ENCODE measurements at regions not wholly inside any gene's neighbourhood (a gene's known extent, or its start where the extent isn't known, plus 50 kb on each side); places are given as distances from the start of the nearest gene placed in this dataset.
A peak's percentile ranks its signal among the peaks of the same experiment; 100 is the strongest.

GRCh38 chr6:14206391-14206790 lies 88.8 kb downstream of the CD83 start:
- Histone ChIP-seq H3K4me1 (replicated peaks in 1 of 2) (peaks cover 4 to 9% of the 10 kb centered on the region in 2 donors), H3K27ac (no peak overlapping the region), H3K4me3 (no peak overlapping the region)
- no peak for ATAC-seq (replicated peaks in 6 of 8)
- WGBS, 10 experiments = 58 to 100% (median 89%) methylated on average over 1 to 3 of the region's 3 CpGs; no CpG with 5 or more reads in 2 of the 10 experiments
- in situ Hi-C loops (cut with MboI; ENCODE audit: low pct_unique_long_range_greater_than_20kb in 2 of 9, low sequenced_read_pairs in 9 of 9, unreplicated experiment in 9 of 9) = loop anchor here in 3 of 9 experiments (25.0 kb wide), 3 partner anchors 581 to 1281 kb away; no protein-coding TSS in a partner anchor

- ATAC-seq (replicated peaks in 6 of 8) = no peak
- Histone ChIP-seq H3K4me3 (no peak overlapping the region), H3K27ac (no peak overlapping the region), H3K4me1 (replicated peaks in 1 of 2) (peaks cover 10 to 16% of the 10 kb centered on the region in 2 donors)
- in situ Hi-C loops (cut with MboI; ENCODE audit: low pct_unique_long_range_greater_than_20kb in 2 of 9, low sequenced_read_pairs in 9 of 9, unreplicated experiment in 9 of 9) = loop anchor here in 3 of 9 experiments (25.0 kb wide), 3 partner anchors 580 to 1280 kb away; no protein-coding TSS in a partner anchor
- WGBS, 10 experiments = 20 to 100% (median 67%) methylated on average over 1 of the region's 1 CpG; no CpG with 5 or more reads in 5 of the 10 experiments
These were observed 89.9 kb downstream of the CD83 start for GRCh38 chr6:14207448-14207847.

GRCh38 chr6:14209000-14209399 lies 91.4 kb downstream of the CD83 start:
- Histone ChIP-seq H3K4me3 (no peak overlapping the region), H3K27ac (no peak overlapping the region), H3K4me1 (replicated peaks in 1 of 2) (peaks cover 10 to 16% of the 10 kb centered on the region in 2 donors)
- ATAC-seq (replicated peaks in 6 of 8) = no peak
- 14 to 89% (median 54%) methylated on average over 1 to 3 of the region's 3 CpGs; no CpG with 5 or more reads in 1 of the 10 experiments for WGBS, 10 experiments
- in situ Hi-C loops (cut with MboI; ENCODE audit: low pct_unique_long_range_greater_than_20kb in 2 of 9, low sequenced_read_pairs in 9 of 9, unreplicated experiment in 9 of 9) = loop anchor here in 3 of 9 experiments (25.0 kb wide), 3 partner anchors 578 to 1278 kb away; no protein-coding TSS in a partner anchor

- Histone ChIP-seq H3K27ac (no peak overlapping the region), H3K4me1 (replicated peaks in 1 of 2) (peaks cover 10 to 16% of the 10 kb centered on the region in 2 donors), H3K4me3 (no peak overlapping the region)
- in situ Hi-C loops (cut with MboI; ENCODE audit: low pct_unique_long_range_greater_than_20kb in 2 of 9, low sequenced_read_pairs in 9 of 9, unreplicated experiment in 9 of 9) = loop anchor here in 3 of 9 experiments (25.0 kb wide), 3 partner anchors 577 to 1277 kb away; no protein-coding TSS in a partner anchor
- WGBS, 10 experiments = 73 to 100% (median 85%) methylated on average over 2 to 10 of the region's 10 CpGs; no CpG with 5 or more reads in 2 of the 10 experiments
- no peak for ATAC-seq (replicated peaks in 6 of 8)
These were observed 92.5 kb downstream of the CD83 start for GRCh38 chr6:14210077-14210476.

GRCh38 chr6:14210663-14211561 lies 93.3 kb downstream of the CD83 start:
- Histone ChIP-seq H3K4me3 (peak overlapping the region; percentile 38 to 60 (median 56)), H3K4me1 (replicated peaks in 1 of 2) (peaks cover 10 to 16% of the 10 kb centered on the region in 2 donors), H3K27ac (no peak overlapping the region)
- 0 to 19% (median 0%) methylated on average over 3 to 17 of the region's 100 CpGs; no CpG with 5 or more reads in 5 of the 10 experiments for WGBS, 10 experiments
- in situ Hi-C loops (cut with MboI; ENCODE audit: low pct_unique_long_range_greater_than_20kb in 2 of 9, low sequenced_read_pairs in 9 of 9, unreplicated experiment in 9 of 9) = loop anchor here in 3 of 9 experiments (25.0 kb wide), 3 partner anchors 576 to 1276 kb away; no protein-coding TSS in a partner anchor
- ATAC-seq (replicated peaks in 6 of 8) = peak; percentile 90 to 97 (median 94)

GRCh38 chr6:14211562-14211942 lies 94.0 kb downstream of the CD83 start:
- WGBS, 10 experiments = 0 to 20% (median 4%) methylated on average over 2 to 11 of the region's 20 CpGs; no CpG with 5 or more reads in 5 of the 10 experiments
- H3K4me1 ChIP-seq (replicated peaks in 1 of 2) = peaks cover 10 to 16% of the 10 kb centered on the region in 2 donors
- in situ Hi-C loops (cut with MboI; ENCODE audit: low pct_unique_long_range_greater_than_20kb in 2 of 9, low sequenced_read_pairs in 9 of 9, unreplicated experiment in 9 of 9) = loop anchor here in 3 of 9 experiments (25.0 kb wide), 3 partner anchors 576 to 1276 kb away; no protein-coding TSS in a partner anchor
- peak; percentile 11 to 47 (median 36) for ATAC-seq (replicated peaks in 6 of 8)
- peak overlapping the region; percentile 38 to 60 (median 56) for H3K4me3 ChIP-seq
- no peak overlapping the region for H3K27ac ChIP-seq

GRCh38 chr6:14212020-14212419 lies 94.4 kb downstream of the CD83 start:
- in situ Hi-C loops (cut with MboI; ENCODE audit: low pct_unique_long_range_greater_than_20kb in 2 of 9, low sequenced_read_pairs in 9 of 9, unreplicated experiment in 9 of 9) = loop anchor here in 3 of 9 experiments (25.0 kb wide), 3 partner anchors 575 to 1275 kb away; no protein-coding TSS in a partner anchor
- H3K27ac ChIP-seq = no peak overlapping the region
- WGBS, 10 experiments = 13 to 100% (median 65%) methylated on average over 1 to 7 of the region's 8 CpGs; no CpG with 5 or more reads in 2 of the 10 experiments
- peaks cover 10 to 16% of the 10 kb centered on the region in 2 donors for H3K4me1 ChIP-seq (replicated peaks in 1 of 2)
- no peak for ATAC-seq (replicated peaks in 6 of 8)
- H3K4me3 ChIP-seq = peak overlapping the region in 1 of 5 donors; percentile 56

GRCh38 chr6:14212632-14213031 lies 95.1 kb downstream of the CD83 start:
- 80 to 100% methylated on average over 1 to 2 of the region's 5 CpGs; no CpG with 5 or more reads in 8 of the 10 experiments for WGBS, 10 experiments
- H3K4me1 ChIP-seq (replicated peaks in 1 of 2) = peaks cover 10 to 12% of the 10 kb centered on the region in 2 donors
- H3K27ac ChIP-seq = no peak overlapping the region
- H3K4me3 ChIP-seq = no peak overlapping the region
- no peak for ATAC-seq (replicated peaks in 6 of 8)
- in situ Hi-C loops (cut with MboI; ENCODE audit: low pct_unique_long_range_greater_than_20kb in 2 of 9, low sequenced_read_pairs in 9 of 9, unreplicated experiment in 9 of 9) = loop anchor here in 3 of 9 experiments (25.0 kb wide), 3 partner anchors 575 to 1275 kb away; no protein-coding TSS in a partner anchor

- Histone ChIP-seq H3K27ac (no peak overlapping the region), H3K4me3 (no peak overlapping the region), H3K4me1 (replicated peaks in 1 of 2) (peaks cover 0 to under 1% of the 10 kb centered on the region in 2 donors)
- in situ Hi-C loops (cut with MboI; ENCODE audit: low pct_unique_long_range_greater_than_20kb in 2 of 9, low sequenced_read_pairs in 9 of 9, unreplicated experiment in 9 of 9) = loop anchor here in 3 of 9 experiments (25.0 kb wide), 3 partner anchors 570 to 1270 kb away; no protein-coding TSS in a partner anchor
- ATAC-seq (replicated peaks in 6 of 8) = no peak
- 35 to 86% (median 80%) methylated on average over 1 to 13 of the region's 13 CpGs for WGBS, 10 experiments
These were observed 99.5 kb downstream of the CD83 start for GRCh38 chr6:14216946-14217684.

GRCh38 chr6:14217728-14218518 lies 100.4 kb downstream of the CD83 start:
- WGBS, 10 experiments = 75 to 100% (median 93%) methylated on average over 3 to 12 of the region's 12 CpGs; no CpG with 5 or more reads in 1 of the 10 experiments
- no peak overlapping the region for H3K4me3 ChIP-seq
- H3K27ac ChIP-seq = no peak overlapping the region
- ATAC-seq (replicated peaks in 6 of 8) = no peak
- no peaks in the 10 kb centered on the region for H3K4me1 ChIP-seq (replicated peaks in 1 of 2)
- in situ Hi-C loops (cut with MboI; ENCODE audit: low pct_unique_long_range_greater_than_20kb in 2 of 9, low sequenced_read_pairs in 9 of 9, unreplicated experiment in 9 of 9) = loop anchor here in 3 of 9 experiments (25.0 kb wide), 3 partner anchors 569 to 1269 kb away; no protein-coding TSS in a partner anchor

GRCh38 chr6:14218519-14218800 lies 100.9 kb downstream of the CD83 start:
- Histone ChIP-seq H3K4me3 (no peak overlapping the region), H3K27ac (no peak overlapping the region), H3K4me1 (replicated peaks in 1 of 2) (no peaks in the 10 kb centered on the region)
- in situ Hi-C loops (cut with MboI; ENCODE audit: low pct_unique_long_range_greater_than_20kb in 2 of 9, low sequenced_read_pairs in 9 of 9, unreplicated experiment in 9 of 9) = loop anchor here in 3 of 9 experiments (25.0 kb wide), 3 partner anchors 569 to 1269 kb away; no protein-coding TSS in a partner anchor
- no peak for ATAC-seq (replicated peaks in 6 of 8)
- WGBS, 10 experiments = 40 to 100% (median 75%) methylated on average over 1 of the region's 1 CpG; no CpG with 5 or more reads in 2 of the 10 experiments

Data from motor neuron (in vitro differentiated cells).